Tongue (tissue), 1 donor: ENCODE measurements at regions not wholly inside any gene's neighbourhood (a gene's known extent, or its start where the extent isn't known, plus 50 kb on each side); places are given as distances from the start of the nearest gene placed in this dataset.
"Not testable (repeated sequence)": the region's sequence is repeated elsewhere in the genome, so short reads cannot be mapped to it uniquely, and the experiment has no call there.

ENCODE experiments used
- DNase-seq: peaks from one replicate; pipeline ENCODE4 v3.0.0-alpha.2; 2015

- DNase-seq, result no peak
These were observed 449.5 kb upstream of the PROX1 start for GRCh38 chr1:213538251-213538650.

- DNase-seq, result no peak
These were observed 448.3 kb upstream of the PROX1 start for GRCh38 chr1:213539464-213539863.

GRCh38 chr1:213541641-213542040 is 446.1 kb upstream of the PROX1 start:
- DNase-seq, result no peak

GRCh38 chr1:213545181-213545580 is 442.6 kb upstream of the PROX1 start:
- DNase-seq, result not testable (repeated sequence)

- no peak for DNase-seq
These were observed 437.8 kb upstream of the PROX1 start for GRCh38 chr1:213549982-213550381.

- DNase-seq, result no peak
These were observed 437.0 kb upstream of the PROX1 start for GRCh38 chr1:213550804-213551203.

- no peak for DNase-seq
These were observed 435.7 kb upstream of the PROX1 start for GRCh38 chr1:213552045-213552444.

GRCh38 chr1:213560226-213560625 is 427.5 kb upstream of the PROX1 start:
- DNase-seq, result no peak

GRCh38 chr1:213561870-213562269 is 425.9 kb upstream of the PROX1 start:
- no peak for DNase-seq

GRCh38 chr1:213564215-213564659 is 423.5 kb upstream of the PROX1 start:
- no peak for DNase-seq

GRCh38 chr1:213568929-213569815 is 418.6 kb upstream of the PROX1 start:
- peak; percentile 15 for DNase-seq

GRCh38 chr1:213569816-213570150 is 418.0 kb upstream of the PROX1 start:
- DNase-seq, result no peak

- no peak for DNase-seq
These were observed 417.3 kb upstream of the PROX1 start for GRCh38 chr1:213570487-213570886.

- no peak for DNase-seq
These were observed 416.4 kb upstream of the PROX1 start for GRCh38 chr1:213571419-213571818.

GRCh38 chr1:213571843-213572242 is 415.9 kb upstream of the PROX1 start:
- DNase-seq, result no peak

GRCh38 chr1:213572912-213573647 is 414.7 kb upstream of the PROX1 start:
- DNase-seq, result peak; percentile 38

- no peak for DNase-seq
These were observed 414.1 kb upstream of the PROX1 start for GRCh38 chr1:213573648-213574009.

- no peak for DNase-seq
These were observed 404.7 kb upstream of the PROX1 start for GRCh38 chr1:213582976-213583567.

- DNase-seq, result peak; percentile 75
These were observed 403.5 kb upstream of the PROX1 start for GRCh38 chr1:213584272-213584671.

- DNase-seq, result no peak
These were observed 402.4 kb upstream of the PROX1 start for GRCh38 chr1:213585402-213585801.

- DNase-seq, result no peak
These were observed 401.7 kb upstream of the PROX1 start for GRCh38 chr1:213585959-213586586.

- DNase-seq, result no peak
These were observed 401.2 kb upstream of the PROX1 start for GRCh38 chr1:213586587-213586972.

- DNase-seq, result no peak
These were observed 391.0 kb upstream of the PROX1 start for GRCh38 chr1:213596729-213597128.
